ENCODE measurements at regions not wholly inside any gene's neighbourhood (a gene's known extent, or its start where the extent isn't known, plus 50 kb on each side); places are given as distances from the start of the nearest gene placed in this dataset.

GRCh38 chr10:36170142-36170719 is 528.1 kb upstream of the FZD8 start:
- H3K4me3 ChIP-seq (ENCODE audit: insufficient read length, low read depth), result no peak overlapping the region
- TF ChIP-seq ZNF274 (IDR thresholded peaks at IDR 0.05; ENCODE audit: low read depth, low read length) (no peak), YY1 (IDR thresholded peaks at IDR 0.05; ENCODE audit: insufficient read depth, insufficient read length) (no peak), SUZ12 (IDR thresholded peaks at IDR 0.05; ENCODE audit: extremely low read depth, insufficient read depth, insufficient read length) (no peak)
- no peak for DNase-seq (ENCODE audit: low read depth, low spot score)

DNA sequence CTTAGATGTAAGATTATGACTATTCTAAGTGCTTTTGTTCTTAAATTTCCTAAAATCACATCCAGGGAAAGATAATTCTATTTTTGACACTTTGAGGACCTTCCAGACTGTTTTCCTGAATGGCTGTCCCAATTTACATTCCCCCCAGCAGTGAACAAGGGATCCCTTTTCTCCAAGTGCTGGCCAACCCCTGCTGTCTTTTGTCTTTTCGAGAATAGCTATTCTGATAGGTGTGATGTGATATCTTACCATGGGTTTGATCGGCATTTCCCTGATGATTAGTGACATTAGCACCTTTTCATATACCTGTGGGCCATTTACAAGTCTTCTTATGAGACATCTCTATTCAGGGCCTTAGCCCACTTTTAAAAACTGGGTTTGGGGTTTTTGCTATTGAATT is 526.7 kb upstream of the FZD8 start:
- TF ChIP-seq ZNF274 (IDR thresholded peaks at IDR 0.05; ENCODE audit: low read depth, low read length) (no peak), SUZ12 (IDR thresholded peaks at IDR 0.05; ENCODE audit: extremely low read depth, insufficient read depth, insufficient read length) (no peak)
- Histone ChIP-seq H3K9ac (ENCODE audit: insufficient read length, low read depth) (no peak overlapping the region), H3K4me1 (ENCODE audit: insufficient read depth, insufficient read length) (no peaks in the 10 kb centered on the region), H3K36me3 (ENCODE audit: insufficient read depth, insufficient read length, low read length) (no peaks in the 10 kb centered on the region), H3K9me3 (ENCODE audit: insufficient read depth, low read length) (no peaks in the 10 kb centered on the region), H3K27me3 (ENCODE audit: insufficient read depth, insufficient read length) (no peaks in the 10 kb centered on the region), H3K4me3 (ENCODE audit: insufficient read length, low read depth) (no peak overlapping the region)
- DNase-seq (ENCODE audit: low read depth, low spot score), result no peak

More at GRCh38 chr10:36170142-36170719, 528.1 kb upstream of the FZD8 start:
- no peaks in the 10 kb centered on the region for H3K4me1 ChIP-seq (ENCODE audit: insufficient read depth, insufficient read length)
- no peaks in the 10 kb centered on the region for H3K36me3 ChIP-seq (ENCODE audit: insufficient read depth, insufficient read length, low read length)
- no peaks in the 10 kb centered on the region for H3K9me3 ChIP-seq (ENCODE audit: insufficient read depth, low read length)
- no peak overlapping the region for H3K9ac ChIP-seq (ENCODE audit: insufficient read length, low read depth)
- H3K27me3 ChIP-seq (ENCODE audit: insufficient read depth, insufficient read length), result no peaks in the 10 kb centered on the region

GRCh38 chr10:36164556-36165504 is 522.7 kb upstream of the FZD8 start:
- Histone ChIP-seq H3K27me3 (ENCODE audit: insufficient read depth, insufficient read length) (no peaks in the 10 kb centered on the region), H3K4me1 (ENCODE audit: insufficient read depth, insufficient read length) (no peaks in the 10 kb centered on the region), H3K9ac (ENCODE audit: insufficient read length, low read depth) (no peak overlapping the region), H3K9me3 (ENCODE audit: insufficient read depth, low read length) (no peaks in the 10 kb centered on the region), H3K36me3 (ENCODE audit: insufficient read depth, insufficient read length, low read length) (no peaks in the 10 kb centered on the region), H3K4me3 (ENCODE audit: insufficient read length, low read depth) (no peak overlapping the region)
- DNase-seq (ENCODE audit: low read depth, low spot score), result no peak
- TF ChIP-seq YY1 (IDR thresholded peaks at IDR 0.05; ENCODE audit: insufficient read depth, insufficient read length) (no peak), SUZ12 (IDR thresholded peaks at IDR 0.05; ENCODE audit: extremely low read depth, insufficient read depth, insufficient read length) (no peak), ZNF274 (IDR thresholded peaks at IDR 0.05; ENCODE audit: low read depth, low read length) (no peak)

GRCh38 chr10:36163827-36164226 is 521.7 kb upstream of the FZD8 start:
- Histone ChIP-seq H3K4me3 (ENCODE audit: insufficient read length, low read depth) (no peak overlapping the region), H3K9ac (ENCODE audit: insufficient read length, low read depth) (no peak overlapping the region), H3K36me3 (ENCODE audit: insufficient read depth, insufficient read length, low read length) (no peaks in the 10 kb centered on the region), H3K4me1 (ENCODE audit: insufficient read depth, insufficient read length) (no peaks in the 10 kb centered on the region), H3K9me3 (ENCODE audit: insufficient read depth, low read length) (no peaks in the 10 kb centered on the region), H3K27me3 (ENCODE audit: insufficient read depth, insufficient read length) (no peaks in the 10 kb centered on the region)
- DNase-seq (ENCODE audit: low read depth, low spot score), result no peak
- TF ChIP-seq ZNF274 (IDR thresholded peaks at IDR 0.05; ENCODE audit: low read depth, low read length), result no peak
- no peak for TF ChIP-seq SUZ12 (IDR thresholded peaks at IDR 0.05; ENCODE audit: extremely low read depth, insufficient read depth, insufficient read length)
- TF ChIP-seq YY1 (IDR thresholded peaks at IDR 0.05; ENCODE audit: insufficient read depth, insufficient read length), result no peak

- Histone ChIP-seq H3K36me3 (ENCODE audit: insufficient read depth, insufficient read length, low read length) (no peaks in the 10 kb centered on the region), H3K27me3 (ENCODE audit: insufficient read depth, insufficient read length) (no peaks in the 10 kb centered on the region), H3K4me1 (ENCODE audit: insufficient read depth, insufficient read length) (no peaks in the 10 kb centered on the region), H3K9ac (ENCODE audit: insufficient read length, low read depth) (no peak overlapping the region), H3K4me3 (ENCODE audit: insufficient read length, low read depth) (no peak overlapping the region), H3K9me3 (ENCODE audit: insufficient read depth, low read length) (no peaks in the 10 kb centered on the region)
- DNase-seq (ENCODE audit: low read depth, low spot score), result no peak
- TF ChIP-seq YY1 (IDR thresholded peaks at IDR 0.05; ENCODE audit: insufficient read depth, insufficient read length) (no peak), ZNF274 (IDR thresholded peaks at IDR 0.05; ENCODE audit: low read depth, low read length) (no peak), SUZ12 (IDR thresholded peaks at IDR 0.05; ENCODE audit: extremely low read depth, insufficient read depth, insufficient read length) (no peak)
These were observed 515.4 kb upstream of the FZD8 start for GRCh38 chr10:36157486-36157885.

DNA sequence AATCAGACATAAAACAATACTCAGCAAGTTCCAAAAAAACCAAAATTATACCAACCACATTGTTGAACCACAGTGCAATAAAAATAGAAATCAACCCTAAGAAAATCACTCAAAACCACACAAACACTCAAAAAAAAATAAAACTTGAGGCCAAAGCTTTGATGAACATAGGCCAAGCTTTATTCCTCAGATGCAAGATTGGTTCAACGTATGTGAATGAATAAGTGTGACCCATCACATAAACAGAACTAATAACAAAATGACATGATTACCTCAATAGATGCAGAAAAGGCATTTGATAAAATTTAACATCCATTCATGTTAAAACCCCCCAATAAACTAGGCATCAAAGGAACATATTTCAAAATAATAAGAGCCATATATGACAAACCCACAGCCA is 506.1 kb upstream of the FZD8 start:
- Histone ChIP-seq H3K4me1 (ENCODE audit: insufficient read depth, insufficient read length) (no peaks in the 10 kb centered on the region), H3K36me3 (ENCODE audit: insufficient read depth, insufficient read length, low read length) (no peaks in the 10 kb centered on the region), H3K27me3 (ENCODE audit: insufficient read depth, insufficient read length) (no peaks in the 10 kb centered on the region), H3K9me3 (ENCODE audit: insufficient read depth, low read length) (peaks cover 13% of the 10 kb centered on the region; the same call in 1 of the 2 replicates), H3K9ac (ENCODE audit: insufficient read length, low read depth) (no peak overlapping the region), H3K4me3 (ENCODE audit: insufficient read length, low read depth) (no peak overlapping the region)
- DNase-seq (ENCODE audit: low read depth, low spot score), result no peak
- TF ChIP-seq ZNF274 (IDR thresholded peaks at IDR 0.05; ENCODE audit: low read depth, low read length) (no peak), SUZ12 (IDR thresholded peaks at IDR 0.05; ENCODE audit: extremely low read depth, insufficient read depth, insufficient read length) (no peak), YY1 (IDR thresholded peaks at IDR 0.05; ENCODE audit: insufficient read depth, insufficient read length) (no peak)

DNA sequence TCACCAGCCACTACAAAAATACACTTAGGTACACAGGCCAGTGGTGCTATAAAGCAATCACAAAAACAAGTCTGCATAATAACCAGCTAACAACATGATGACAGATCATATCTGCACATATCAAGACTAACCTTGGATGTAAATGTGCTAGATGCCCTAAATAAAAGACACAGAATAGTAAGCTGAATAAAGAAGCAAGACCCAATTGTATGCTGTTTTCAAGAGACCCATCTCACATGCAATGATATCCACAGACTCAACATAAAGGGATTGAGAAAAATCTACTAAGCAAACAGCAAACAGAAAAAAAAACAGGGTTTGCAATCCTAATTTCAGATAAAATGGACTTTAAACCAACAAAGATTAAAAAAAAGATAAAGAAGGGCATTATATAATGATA is 505.4 kb upstream of the FZD8 start:
- TF ChIP-seq ZNF274 (IDR thresholded peaks at IDR 0.05; ENCODE audit: low read depth, low read length), result no peak
- TF ChIP-seq YY1 (IDR thresholded peaks at IDR 0.05; ENCODE audit: insufficient read depth, insufficient read length), result no peak
- no peak for TF ChIP-seq SUZ12 (IDR thresholded peaks at IDR 0.05; ENCODE audit: extremely low read depth, insufficient read depth, insufficient read length)
- Histone ChIP-seq H3K4me1 (ENCODE audit: insufficient read depth, insufficient read length) (no peaks in the 10 kb centered on the region), H3K9ac (ENCODE audit: insufficient read length, low read depth) (no peak overlapping the region), H3K27me3 (ENCODE audit: insufficient read depth, insufficient read length) (no peaks in the 10 kb centered on the region), H3K9me3 (ENCODE audit: insufficient read depth, low read length) (peaks cover 13% of the 10 kb centered on the region; the same call in 1 of the 2 replicates), H3K36me3 (ENCODE audit: insufficient read depth, insufficient read length, low read length) (no peaks in the 10 kb centered on the region), H3K4me3 (ENCODE audit: insufficient read length, low read depth) (no peak overlapping the region)
- no peak for DNase-seq (ENCODE audit: low read depth, low spot score)

Data from NT2/D1 (cell line).